ENCODE measurements at regions not wholly inside any gene's neighbourhood (a gene's known extent, or its start where the extent isn't known, plus 50 kb on each side); places are given as distances from the start of the nearest gene placed in this dataset.
"Not testable (repeated sequence)": the region's sequence is repeated elsewhere in the genome, so short reads cannot be mapped to it uniquely, and the experiment has no call there.

DNA sequence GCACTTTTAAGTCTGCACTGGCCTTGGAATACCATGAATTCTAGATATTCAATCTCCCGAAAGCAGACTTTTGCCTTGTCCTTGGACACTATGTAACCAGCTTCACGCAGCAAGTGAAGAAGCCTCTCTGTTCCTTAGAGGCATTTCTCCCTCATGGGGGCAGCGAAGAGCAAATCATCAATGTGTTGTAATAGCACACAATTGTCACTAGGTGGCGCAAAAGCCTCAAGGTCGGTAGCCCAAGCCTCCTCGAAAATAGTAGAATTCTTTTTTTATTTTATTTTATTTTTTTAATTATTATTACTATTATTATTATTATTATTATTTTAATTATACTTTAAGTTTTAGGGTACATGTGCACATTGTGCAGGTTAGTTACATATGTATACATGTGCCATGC is 100.8 kb downstream of the ALG10 start:
- TF ChIP-seq YY1 (IDR thresholded peaks at IDR 0.05; ENCODE audit: insufficient read depth, insufficient read length); ZNF274 (IDR thresholded peaks at IDR 0.05; ENCODE audit: low read depth, low read length): not testable (repeated sequence)
